Upper lobe of left lung (tissue), 6 donors: ENCODE measurements at regions not wholly inside any gene's neighbourhood (a gene's known extent, or its start where the extent isn't known, plus 50 kb on each side); places are given as distances from the start of the nearest gene placed in this dataset.
A peak's percentile ranks its signal among the peaks of the same experiment; 100 is the strongest.

Experiments
- ATAC-seq, 2 donors: fragments of 200-7000 bp; cut with Tn5 transposase; one replicate each; pipeline ENCODE4 v1.9.1; 2022; ENCODE audit warnings: mild to moderate bottlenecking in 2 of 2, moderate library complexity in 2 of 2; ENCODE audit not compliant: low FRiP score in 2 of 2
- DNase-seq, 2 donors: peaks; one replicate each; pipeline ENCODE4 v3.0.0-alpha.2; 2019 to 2020
- H3K27ac ChIP-seq, 4 donors: fragments of 200-600 bp; sonication (generic); one replicate each; pipeline ENCODE4 v1.5.1; 2016 to 2019
- H3K27me3 ChIP-seq, 4 donors: fragments of 200-600 bp; sonication (generic); one replicate each; pipeline ENCODE4 v1.5.1; 2017 to 2019
- H3K36me3 ChIP-seq, 4 donors: fragments of 200-600 bp; sonication (generic); one replicate each; pipeline ENCODE4 v1.5.1; 2016 to 2019
- H3K4me1 ChIP-seq, 4 donors: fragments of 200-600 bp; sonication (generic); one replicate each; pipeline ENCODE4 v1.5.1; 2018 to 2019
- H3K4me3 ChIP-seq, 4 donors: fragments of 200-600 bp; sonication (generic); one replicate each; pipeline ENCODE4 v1.5.1; 2017 to 2019; ENCODE audit warnings: mild to moderate bottlenecking in 2 of 4, moderate library complexity in 1 of 4
- H3K9me3 ChIP-seq, 4 donors: fragments of 200-600 bp; sonication (generic); one replicate each; pipeline ENCODE4 v1.5.1; 2018 to 2019
- EP300 ChIP-seq, 4 donors: sonication (generic); formaldehyde crosslinking; IDR thresholded peaks; one replicate each; pipeline ENCODE4 v1.5.1; 2017; ENCODE audit warnings: antibody characterized with exemption in 4 of 4, control low read depth in 2 of 4
- POLR2A ChIP-seq, 4 donors: fragments of 450-650 bp; IDR thresholded peaks; one replicate each; pipeline ENCODE4 v1.5.1; 2016 to 2017; ENCODE audit warnings: antibody characterized with exemption in 4 of 4, mild to moderate bottlenecking in 2 of 4
- POLR2AphosphoS5 ChIP-seq, 2 donors: sonication (generic); formaldehyde crosslinking; IDR thresholded peaks; one replicate each; pipeline ENCODE4 v1.5.1; 2017; ENCODE audit warnings: antibody characterized with exemption in 2 of 2
- WGBS, 2 donors: methylation state at CpG; one replicate each; pipeline ENCODE4 v1.1.5; 2017 to 2018; 5-methylcytosine and 5-hydroxymethylcytosine counted together
- TF ChIP-seq, protein P1 (sequence below), 6 experiments: fragments of 450-650 bp in 4 of 6; fragments of 200-600 bp in 2 of 6; sonication (generic) in 2 of 6; IDR thresholded peaks; one replicate each; pipeline ENCODE4 v1.5.1; 2016 to 2019; ENCODE audit warnings: antibody characterized with exemption in 6 of 6
- donor health status: DM: no; HTN: no; CAD: no; lungs with moderate emphysema.
- donor health status: DM: no; HTN: yes; CAD: no; lungs with severe emphysema.

DNA sequence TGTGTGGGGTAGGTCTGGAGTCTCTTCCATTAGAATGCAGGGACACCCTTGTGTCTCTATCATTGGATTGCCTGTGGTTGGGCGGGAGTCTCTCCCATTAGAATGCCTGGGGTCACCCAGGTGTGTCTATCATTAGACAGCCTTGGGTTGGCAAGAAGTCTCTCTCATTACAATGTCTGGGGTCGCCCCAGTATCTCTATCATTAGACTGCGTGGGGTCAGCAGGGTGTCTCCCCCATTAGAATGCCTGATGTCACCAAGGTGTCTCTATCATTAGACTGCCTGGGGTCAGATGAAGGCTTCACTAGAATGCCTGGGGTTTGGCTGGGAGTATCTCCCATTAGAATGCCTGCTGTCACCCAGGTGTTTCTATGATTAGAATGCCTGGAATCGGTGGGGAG is 1539.0 kb downstream of the UQCRFS1 start:
- H3K9me3 ChIP-seq: peaks cover 0 to 54% (median 3%) of the 10 kb centered on the region in 4 donors
- TF ChIP-seq POLR2AphosphoS5 (IDR thresholded peaks at IDR 0.05) (no peak), EP300 (IDR thresholded peaks at IDR 0.05) (no peak), POLR2A (IDR thresholded peaks at IDR 0.05) (no peak)
- TF ChIP-seq, protein P1, sequence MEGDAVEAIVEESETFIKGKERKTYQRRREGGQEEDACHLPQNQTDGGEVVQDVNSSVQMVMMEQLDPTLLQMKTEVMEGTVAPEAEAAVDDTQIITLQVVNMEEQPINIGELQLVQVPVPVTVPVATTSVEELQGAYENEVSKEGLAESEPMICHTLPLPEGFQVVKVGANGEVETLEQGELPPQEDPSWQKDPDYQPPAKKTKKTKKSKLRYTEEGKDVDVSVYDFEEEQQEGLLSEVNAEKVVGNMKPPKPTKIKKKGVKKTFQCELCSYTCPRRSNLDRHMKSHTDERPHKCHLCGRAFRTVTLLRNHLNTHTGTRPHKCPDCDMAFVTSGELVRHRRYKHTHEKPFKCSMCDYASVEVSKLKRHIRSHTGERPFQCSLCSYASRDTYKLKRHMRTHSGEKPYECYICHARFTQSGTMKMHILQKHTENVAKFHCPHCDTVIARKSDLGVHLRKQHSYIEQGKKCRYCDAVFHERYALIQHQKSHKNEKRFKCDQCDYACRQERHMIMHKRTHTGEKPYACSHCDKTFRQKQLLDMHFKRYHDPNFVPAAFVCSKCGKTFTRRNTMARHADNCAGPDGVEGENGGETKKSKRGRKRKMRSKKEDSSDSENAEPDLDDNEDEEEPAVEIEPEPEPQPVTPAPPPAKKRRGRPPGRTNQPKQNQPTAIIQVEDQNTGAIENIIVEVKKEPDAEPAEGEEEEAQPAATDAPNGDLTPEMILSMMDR (IDR thresholded peaks at IDR 0.05): no peak
- no peak overlapping the region for H3K27ac ChIP-seq
- 56 to 82% methylated on average over 2 to 3 of the region's 4 CpGs for WGBS, 2 donors
- ATAC-seq: no peak
- DNase-seq: no peak
- no peaks in the 10 kb centered on the region for H3K4me1 ChIP-seq
- H3K4me3 ChIP-seq: no peak overlapping the region
- H3K27me3 ChIP-seq: no peaks in the 10 kb centered on the region
- H3K36me3 ChIP-seq: no peaks in the 10 kb centered on the region

DNA sequence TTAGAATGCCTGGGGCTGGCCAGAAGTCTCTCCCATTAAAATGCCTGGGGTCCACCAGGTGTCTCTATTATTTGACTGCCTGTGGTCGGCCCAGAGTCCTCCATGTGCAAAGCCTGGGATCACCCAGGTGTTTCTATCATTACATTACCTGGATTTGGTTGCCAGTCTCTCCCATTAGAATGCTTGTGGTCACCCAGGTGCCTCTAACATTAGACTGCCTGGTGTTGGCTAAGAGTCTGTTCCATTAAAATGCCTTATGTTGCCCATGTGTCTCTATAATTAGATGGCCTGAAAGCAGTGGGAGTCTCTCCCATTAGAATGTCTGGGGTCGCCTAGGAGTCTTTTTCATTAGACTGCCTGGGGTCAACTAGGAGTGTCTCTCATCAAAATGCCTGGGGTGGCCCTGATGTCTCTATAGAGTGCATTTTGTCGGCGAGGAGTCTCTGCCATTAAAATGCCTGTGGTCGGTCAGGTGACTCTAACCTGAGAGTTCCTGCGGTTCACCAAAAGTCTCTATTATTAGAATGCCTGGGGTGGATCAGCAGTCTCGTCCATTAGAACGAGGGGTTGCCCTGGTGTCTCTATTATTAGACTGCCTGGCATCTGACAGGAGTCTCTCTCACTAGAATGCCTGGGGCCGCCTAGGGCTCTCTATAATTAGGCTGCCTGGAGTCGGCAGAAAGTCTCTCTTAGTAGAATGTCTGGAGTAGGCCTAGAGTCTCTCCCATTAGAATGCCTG is 1540.5 kb downstream of the UQCRFS1 start:
- DNase-seq: peak in 1 of 2 donors; percentile 17
- ATAC-seq: no peak

DNA sequence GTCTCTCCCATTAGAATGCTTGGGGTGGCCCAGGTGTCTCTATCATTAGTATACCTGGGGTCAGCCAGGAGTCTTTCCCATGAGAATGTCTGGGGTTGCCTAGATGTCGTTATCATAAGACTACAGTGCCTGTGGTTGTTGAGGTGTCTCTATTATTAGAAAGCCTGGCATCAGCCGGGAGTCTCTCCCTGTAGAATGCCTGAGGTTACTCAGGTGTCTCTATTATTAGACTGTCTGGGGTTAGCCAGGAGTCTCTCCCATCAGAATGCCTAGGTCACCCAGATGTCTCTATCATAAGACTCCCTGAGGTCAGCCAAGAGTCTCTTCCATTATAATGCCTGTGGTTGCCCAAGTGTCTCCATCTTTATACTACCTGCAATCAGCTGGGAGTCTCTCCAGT is 1541.1 kb downstream of the UQCRFS1 start:
- DNase-seq (peak in 1 of 2 donors; percentile 3), ATAC-seq (no peak)
- Histone ChIP-seq H3K36me3 (no peaks in the 10 kb centered on the region), H3K4me3 (no peak overlapping the region), H3K27ac (no peak overlapping the region), H3K4me1 (no peaks in the 10 kb centered on the region), H3K9me3 (peaks cover 0 to 46% (median 3%) of the 10 kb centered on the region in 4 donors), H3K27me3 (no peaks in the 10 kb centered on the region)
- TF ChIP-seq POLR2A (IDR thresholded peaks at IDR 0.05): no peak
- no peak for TF ChIP-seq EP300 (IDR thresholded peaks at IDR 0.05)
- TF ChIP-seq, protein P1 (IDR thresholded peaks at IDR 0.05): no peak
- no peak for TF ChIP-seq POLR2AphosphoS5 (IDR thresholded peaks at IDR 0.05)
- 50 to 52% methylated on average over 2 of the region's 2 CpGs for WGBS, 2 donors

More for the DNA sequence above, 1540.5 kb downstream of the UQCRFS1 start:
- no peak overlapping the region for H3K27ac ChIP-seq
- no peaks in the 10 kb centered on the region for H3K27me3 ChIP-seq
- WGBS, 2 donors: 65 to 69% methylated on average over 7 to 10 of the region's 10 CpGs
- H3K4me1 ChIP-seq: no peaks in the 10 kb centered on the region
- H3K4me3 ChIP-seq: no peak overlapping the region
- TF ChIP-seq EP300 (IDR thresholded peaks at IDR 0.05) (no peak), POLR2AphosphoS5 (IDR thresholded peaks at IDR 0.05) (no peak), POLR2A (IDR thresholded peaks at IDR 0.05) (no peak)
- TF ChIP-seq, protein P1 (IDR thresholded peaks at IDR 0.05): no peak
- H3K9me3 ChIP-seq: peaks cover 0 to 50% (median 3%) of the 10 kb centered on the region in 4 donors
- no peaks in the 10 kb centered on the region for H3K36me3 ChIP-seq

DNA sequence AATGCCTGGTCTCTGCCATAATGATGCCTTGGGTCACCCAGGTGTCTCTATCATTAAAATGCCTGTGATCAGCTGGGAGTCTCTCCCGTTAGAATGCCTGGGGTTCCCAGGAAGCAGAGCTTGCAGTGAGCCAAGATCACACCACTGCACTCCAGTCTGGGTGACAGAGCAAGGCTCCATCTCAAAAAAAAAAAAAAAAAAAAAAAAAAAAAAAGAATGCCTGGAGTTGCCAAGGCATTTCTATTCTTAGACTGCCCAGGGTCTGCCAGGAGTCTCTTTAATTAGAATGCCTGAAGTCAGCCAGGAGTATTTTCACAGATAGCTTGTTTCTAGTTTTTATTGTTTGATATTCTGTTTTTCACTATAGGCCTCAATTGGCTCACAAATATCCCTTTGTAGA is 1552.5 kb downstream of the UQCRFS1 start:
- no peaks in the 10 kb centered on the region for H3K4me1 ChIP-seq
- peaks cover 4 to 54% (median 23%) of the 10 kb centered on the region in 4 donors for H3K9me3 ChIP-seq
- no peaks in the 10 kb centered on the region for H3K36me3 ChIP-seq
- WGBS, 2 donors: 56% methylated on average over 1 of the region's 1 CpG; no CpG with 5 or more reads in 1 of the 2 donors
- DNase-seq: no peak
- no peaks in the 10 kb centered on the region for H3K27me3 ChIP-seq
- H3K27ac ChIP-seq: no peak overlapping the region
- ATAC-seq: no peak
- TF ChIP-seq, protein P1 (IDR thresholded peaks at IDR 0.05): no peak
- TF ChIP-seq POLR2AphosphoS5 (IDR thresholded peaks at IDR 0.05): no peak
- TF ChIP-seq EP300 (IDR thresholded peaks at IDR 0.05): no peak
- no peak for TF ChIP-seq POLR2A (IDR thresholded peaks at IDR 0.05)
- H3K4me3 ChIP-seq: no peak overlapping the region
